ENCODE measurements at regions not wholly inside any gene's neighbourhood (a gene's known extent, or its start where the extent isn't known, plus 50 kb on each side); places are given as distances from the start of the nearest gene placed in this dataset.

DNA sequence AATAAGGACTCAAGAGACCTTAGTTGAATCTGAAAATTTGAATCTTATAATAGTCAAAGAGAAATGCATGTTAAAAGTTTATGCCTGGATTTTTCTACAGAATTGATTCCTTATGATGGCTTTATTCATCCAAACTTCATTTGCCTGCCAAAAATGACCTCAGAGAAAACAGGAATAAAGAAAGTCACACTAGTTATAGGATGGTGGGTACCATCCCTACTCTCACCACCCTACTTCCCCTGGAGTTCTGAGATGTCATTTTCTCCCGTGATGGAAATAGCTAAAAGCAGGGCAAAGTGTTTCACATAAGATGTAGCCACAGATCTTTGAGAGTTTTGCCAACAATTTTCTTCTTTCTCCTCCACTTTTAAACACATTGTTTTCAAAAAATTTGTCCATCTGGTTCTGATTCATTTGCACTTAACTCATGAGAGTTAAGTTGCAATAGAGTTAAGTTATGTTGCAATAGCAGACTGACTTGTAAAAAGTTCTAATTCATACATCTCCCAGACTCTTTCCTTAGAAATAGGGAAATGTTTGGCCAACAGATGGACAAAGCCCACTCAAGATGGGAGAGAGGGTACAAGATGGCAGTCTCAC lies 384.6 kb downstream of the PLPP3 start:
- no peak for TF ChIP-seq CTCF (conservative IDR thresholded peaks at IDR 0.05 in 1 of 2, IDR thresholded peaks at IDR 0.05 in 1 of 2; ENCODE audit: extremely low read depth in 1 of 2, insufficient read depth in 1 of 2, low read depth in 1 of 2, low read length in 2 of 2)
- TF ChIP-seq EZH2 (IDR thresholded peaks at IDR 0.05; ENCODE audit: borderline replicate concordance, low read length): no peak

Data from mammary epithelial cell (primary cell).